Stomach (tissue), 4 donors: ENCODE measurements at regions not wholly inside any gene's neighbourhood (a gene's known extent, or its start where the extent isn't known, plus 50 kb on each side); places are given as distances from the start of the nearest gene placed in this dataset.

ENCODE experiments used
- CTCF ChIP-seq, 7 experiments: fragments of 450-650 bp in 4 of 7; fragments of 200-600 bp in 3 of 7; sonication (generic) in 3 of 7; IDR thresholded peaks; one replicate each; pipeline ENCODE4 v1.5.1; 2016 to 2019; ENCODE audit warnings: antibody characterized with exemption in 7 of 7, control low read depth in 2 of 7, mild to moderate bottlenecking in 1 of 7
- EP300 ChIP-seq: sonication (generic); formaldehyde crosslinking; IDR thresholded peaks from one replicate; pipeline ENCODE4 v1.6.1; 2017; ENCODE audit warnings: antibody characterized with exemption
- POLR2A ChIP-seq, 4 donors: fragments of 450-650 bp; IDR thresholded peaks; one replicate each; pipeline ENCODE4 v1.6.1; 2016; ENCODE audit warnings: antibody characterized with exemption in 4 of 4, control low read depth in 2 of 4, mild to moderate bottlenecking in 1 of 4, moderate library complexity in 1 of 4
- POLR2AphosphoS5 ChIP-seq, 3 donors: sonication (generic); formaldehyde crosslinking; IDR thresholded peaks; one replicate each; pipeline ENCODE4 v1.6.1; 2016; ENCODE audit warnings: antibody characterized with exemption in 3 of 3

- TF ChIP-seq CTCF (IDR thresholded peaks at IDR 0.05): no peak
- TF ChIP-seq POLR2A (IDR thresholded peaks at IDR 0.05): no peak
- TF ChIP-seq POLR2AphosphoS5 (IDR thresholded peaks at IDR 0.05): no peak
- TF ChIP-seq EP300: no peak
These were observed 227.9 kb upstream of the SIX2 start for GRCh38 chr2:45237128-45237527.
